Frontal cortex (tissue), 3 donors: ENCODE measurements at regions not wholly inside any gene's neighbourhood (a gene's known extent, or its start where the extent isn't known, plus 50 kb on each side); places are given as distances from the start of the nearest gene placed in this dataset.
A peak's percentile ranks its signal among the peaks of the same experiment; 100 is the strongest.

Experiments used
- DNase-seq, 2 donors: peaks; one replicate each; pipeline ENCODE4 v3.0.0; 2012; ENCODE audit warnings: low spot score in 2 of 2
- FAIRE-seq: peaks from 2 replicates; lab custom pipeline; 2012; peaks lifted over from hg19 to GRCh38; lab: Jason Lieb, UNC
- donor health status: control.
- donor health status: control.
- donor health status: control.

GRCh38 chr4:55752810-55753209, 66.8 kb upstream of the EXOC1L start:
- FAIRE-seq (no peak), DNase-seq (no peak)

- DNase-seq (no peak), FAIRE-seq (no peak)
Measured at GRCh38 chr4:55753856-55754255, 65.7 kb upstream of the EXOC1L start.

DNA sequence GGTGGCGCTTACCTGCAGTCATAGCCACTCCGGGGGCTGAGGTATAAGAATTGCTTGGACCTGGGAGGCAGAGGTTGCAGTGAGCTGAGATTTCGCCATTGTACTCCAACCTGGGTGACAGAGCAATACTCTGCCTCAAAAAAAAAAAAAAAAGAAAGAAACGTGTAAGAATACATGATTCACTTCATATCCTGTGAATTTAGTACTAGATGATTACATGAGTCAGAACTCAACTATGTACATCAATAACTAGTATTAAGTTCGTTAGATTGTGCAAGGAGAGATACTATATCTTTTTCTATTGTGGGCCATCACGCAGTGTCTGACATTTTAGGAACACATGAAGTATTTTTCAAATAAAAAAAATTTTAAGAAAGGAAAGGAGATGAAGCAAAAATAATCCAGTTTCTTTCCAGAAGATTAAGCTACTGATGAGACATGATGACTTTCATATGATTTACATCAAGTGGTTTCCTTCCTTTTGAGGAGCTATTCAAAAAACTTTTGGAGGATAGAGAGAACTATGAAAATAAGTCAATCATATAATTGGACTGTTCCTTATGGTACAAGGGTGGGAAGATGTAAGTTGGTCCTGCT, 64.7 kb upstream of the EXOC1L start:
- no peak for DNase-seq
- no peak for FAIRE-seq

DNA sequence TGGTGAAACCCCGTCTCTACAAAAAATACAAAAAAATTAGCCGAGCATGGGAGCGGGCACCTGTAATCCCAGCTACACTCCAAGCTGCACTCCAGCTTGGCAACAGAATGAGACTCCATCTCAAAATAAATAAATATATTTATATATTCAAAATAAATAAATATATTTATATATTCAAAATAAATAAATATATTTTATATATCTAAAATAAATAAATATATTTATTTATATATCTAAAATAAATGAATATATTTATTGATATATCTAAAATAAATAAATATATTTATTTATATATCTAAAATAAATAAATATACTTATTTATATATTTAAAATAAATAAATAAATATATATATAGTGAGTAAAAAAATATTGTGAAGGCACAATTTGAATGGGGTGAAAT, 63.4 kb upstream of the EXOC1L start:
- peak; percentile 98 for FAIRE-seq
- no peak for DNase-seq

DNA sequence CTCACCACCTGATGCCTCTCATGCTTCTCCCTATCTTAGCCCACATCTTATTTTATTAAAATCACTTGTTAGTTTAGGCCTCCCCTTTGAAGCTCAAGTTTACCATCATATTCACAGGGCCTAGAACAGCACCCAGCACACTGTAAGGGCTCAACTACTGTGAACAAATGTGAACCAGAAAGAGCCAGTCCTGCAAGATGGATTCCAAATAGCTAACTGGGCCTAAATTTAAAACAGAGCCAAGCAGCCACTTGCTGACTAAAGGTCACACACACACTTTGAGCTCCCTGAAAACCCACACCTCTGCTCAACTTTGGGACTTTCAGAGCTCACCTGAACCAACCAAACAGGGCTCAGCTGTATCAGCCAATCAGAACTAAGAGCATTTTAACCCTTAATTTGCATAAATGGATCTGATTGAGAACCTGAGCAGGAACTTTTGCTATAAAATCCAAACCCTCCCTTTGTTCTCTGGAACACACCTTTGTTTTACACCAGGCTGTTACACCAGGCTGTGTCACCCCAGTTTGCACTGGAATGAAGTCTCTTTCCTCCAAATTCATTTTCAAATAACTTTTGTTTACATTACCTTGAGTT, 62.1 kb upstream of the EXOC1L start:
- no peak for DNase-seq
- FAIRE-seq = no peak

DNA sequence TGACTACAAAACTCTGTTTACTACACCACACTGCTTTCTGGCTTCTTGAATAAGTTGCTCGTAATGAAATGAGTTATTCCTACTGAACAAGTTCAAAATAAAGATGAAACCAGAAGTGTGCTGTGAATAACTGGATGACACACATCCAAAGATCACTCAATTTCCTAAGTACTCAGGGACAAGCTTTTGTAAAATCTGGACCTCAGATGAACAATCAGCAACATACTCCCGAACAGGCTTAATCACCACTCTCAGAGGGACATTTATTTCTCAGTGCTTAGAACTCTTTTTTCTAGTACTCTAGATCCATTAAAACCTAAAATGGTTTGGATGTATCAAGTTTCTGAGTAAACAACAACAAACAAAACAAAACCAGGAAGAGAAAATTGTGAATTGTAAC, 61.5 kb upstream of the EXOC1L start:
- FAIRE-seq (no peak), DNase-seq (no peak)

DNA sequence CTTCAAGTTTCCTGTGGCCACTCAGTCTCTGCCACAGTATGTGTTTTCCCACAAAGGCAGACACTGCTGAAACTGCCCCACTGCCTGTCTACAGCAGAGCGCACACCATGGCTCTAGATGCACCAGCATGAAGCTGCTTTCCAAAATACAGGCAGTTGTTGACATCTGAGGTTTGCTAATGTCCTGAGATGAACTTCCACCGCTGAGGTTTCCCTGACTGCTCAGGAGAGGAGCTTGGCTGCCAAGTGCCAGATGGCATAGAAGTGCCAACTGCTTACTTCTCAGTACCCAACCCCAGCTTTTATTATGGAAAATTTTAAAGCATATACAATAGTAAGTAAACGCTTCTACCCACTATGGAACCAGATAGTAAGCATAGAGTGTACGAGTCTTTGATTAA, 61.0 kb upstream of the EXOC1L start:
- DNase-seq (no peak), FAIRE-seq (no peak)

DNA sequence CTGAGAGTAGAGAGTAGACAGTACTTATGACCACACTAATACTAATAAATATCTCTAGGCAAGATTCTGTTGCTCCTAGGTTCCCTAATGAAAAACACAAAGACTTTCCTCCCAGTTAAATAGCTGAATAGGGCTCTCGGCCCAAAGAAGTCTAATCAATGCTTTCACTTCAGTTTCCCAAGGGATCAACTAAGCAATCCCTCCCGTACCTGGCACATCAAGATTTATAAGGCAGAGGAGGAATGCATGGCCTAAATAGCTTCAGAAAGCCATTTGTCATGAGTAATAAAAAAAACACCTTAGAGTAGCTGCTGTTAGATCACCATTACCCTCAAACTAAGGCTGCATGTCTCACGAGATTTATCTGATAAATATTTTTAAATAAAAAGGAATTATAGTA, 56.8 kb upstream of the EXOC1L start:
- FAIRE-seq (no peak), DNase-seq (no peak)

DNA sequence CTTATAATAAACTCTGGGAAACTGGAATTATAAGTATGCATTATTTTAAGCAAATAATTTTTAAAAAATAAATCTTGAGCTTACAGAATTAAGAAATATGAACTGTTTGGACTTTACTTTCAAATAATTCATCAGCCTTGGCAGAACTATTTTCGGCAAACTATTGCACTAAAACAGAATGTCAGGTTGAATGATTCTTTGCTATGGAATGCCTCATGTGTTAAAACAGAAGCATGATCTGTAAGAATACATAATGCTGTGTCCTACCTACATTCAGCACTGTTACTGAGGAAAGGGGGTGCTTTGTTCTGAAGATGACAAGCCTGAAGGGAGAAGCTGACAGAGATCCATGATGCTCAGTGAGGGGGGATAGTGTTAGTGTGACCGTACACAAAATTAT, 55.6 kb upstream of the EXOC1L start:
- FAIRE-seq = no peak

DNA sequence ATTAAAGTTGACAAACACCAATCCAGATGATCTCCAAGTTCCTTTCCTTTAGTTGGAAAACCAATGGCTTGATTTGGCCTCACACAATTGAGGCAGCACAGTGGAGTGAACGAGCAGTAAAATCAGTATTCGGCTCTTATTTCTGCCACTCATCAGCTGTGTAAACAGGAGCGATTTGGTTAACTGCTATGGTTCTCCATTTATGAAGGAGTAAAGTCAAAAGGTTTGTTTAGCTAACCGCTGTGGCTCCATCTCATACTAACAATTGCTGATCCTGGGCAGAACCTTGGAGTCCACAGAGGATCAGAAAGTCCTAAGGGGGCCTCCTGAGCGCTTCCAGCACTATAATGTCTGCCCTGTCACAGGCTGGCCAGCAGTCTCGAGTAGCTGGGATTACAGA, 54.5 kb upstream of the EXOC1L start:
- DNase-seq = no peak
- FAIRE-seq = no peak

More for the DNA sequence above, 55.6 kb upstream of the EXOC1L start:
- DNase-seq = no peak

GRCh38 chr4:55768291-55768690, 51.3 kb upstream of the EXOC1L start:
- no peak for FAIRE-seq
- no peak for DNase-seq
